Neural cell (in vitro differentiated cells): ENCODE measurements at regions not wholly inside any gene's neighbourhood (a gene's known extent, or its start where the extent isn't known, plus 50 kb on each side); places are given as distances from the start of the nearest gene placed in this dataset.

Experiments used
- H2AFZ ChIP-seq: fragments of 200-600, 300-800 bp; sonication (generic), shearing (Covaris generic); 2 replicates; pipeline ENCODE4 v1.6.0; 2014; ENCODE audit warnings: low read depth, mild to moderate bottlenecking, antibody characterized with exemption, low read length, moderate library complexity
- H3F3A ChIP-seq: fragments of 200-600 bp; shearing (Covaris generic); 2 replicates; pipeline ENCODE4 v1.6.1; 2016; ENCODE audit warnings: mild to moderate bottlenecking, moderate library complexity, mixed read lengths, antibody characterized with exemption, low read length; ENCODE audit not compliant: insufficient read depth, poor library complexity, severe bottlenecking
- H3K27ac ChIP-seq: fragments of 200-600, 300-800 bp; sonication (generic), shearing (Covaris generic); 2 replicates; pipeline ENCODE4 v1.5.1; 2014; ENCODE audit warnings: mild to moderate bottlenecking, low read length, moderate library complexity
- H3K27me3 ChIP-seq: fragments of 300-800, 200-600 bp; sonication (generic), shearing (Covaris generic); 2 replicates; pipeline ENCODE4 v1.6.0; 2014; ENCODE audit warnings: mild to moderate bottlenecking, low read depth, low read length, moderate library complexity; ENCODE audit not compliant: insufficient read depth
- H3K36me3 ChIP-seq: fragments of 300-800, 200-600 bp; sonication (generic), shearing (Covaris generic); 2 replicates; pipeline ENCODE4 v1.5.1; 2014; ENCODE audit warnings: mild to moderate bottlenecking, antibody characterized with exemption, low read length, moderate library complexity; ENCODE audit not compliant: insufficient read depth
- H3K4me2 ChIP-seq: fragments of 300-800, 200-600 bp; sonication (generic), shearing (Covaris generic); 2 replicates; pipeline ENCODE4 v1.6.0; 2014; ENCODE audit warnings: mild to moderate bottlenecking, low read length
- H3K4me3 ChIP-seq: fragments of 300-800, 200-600 bp; sonication (generic), shearing (Covaris generic); 2 replicates; pipeline ENCODE4 v1.5.1; 2014; ENCODE audit warnings: mild to moderate bottlenecking, low read length, moderate library complexity
- H3K79me2 ChIP-seq: fragments of 200-600 bp; shearing (Covaris generic); replicated peaks from 2 replicates; pipeline ENCODE4 v1.6.0; 2014; ENCODE audit warnings: mild to moderate bottlenecking, low read length, moderate library complexity; ENCODE audit not compliant: insufficient read depth
- H3K9ac ChIP-seq: fragments of 300-800, 200-600 bp; sonication (generic), shearing (Covaris generic); 2 replicates; pipeline ENCODE4 v1.6.1; 2016; ENCODE audit warnings: mild to moderate bottlenecking, low read length, mixed read lengths
- H3K9me2 ChIP-seq: fragments of 200-600 bp; shearing (Covaris generic); 2 replicates; pipeline ENCODE4 v1.6.1; 2016; ENCODE audit warnings: mild to moderate bottlenecking, low read length, mixed read lengths; ENCODE audit not compliant: insufficient read depth
- H3K9me3 ChIP-seq: fragments of 200-600, 300-800 bp; sonication (generic), shearing (Covaris generic); 2 replicates; pipeline ENCODE4 v1.6.1; 2016; ENCODE audit warnings: mild to moderate bottlenecking, mixed run types, low read length, moderate library complexity, mixed read lengths
- H4K20me1 ChIP-seq: fragments of 200-600 bp; shearing (Covaris generic); 2 replicates; pipeline ENCODE4 v1.6.1; 2016; ENCODE audit warnings: mild to moderate bottlenecking, mixed run types; ENCODE audit not compliant: insufficient read depth
- EP300 ChIP-seq: fragments of 450-650 bp; conservative IDR thresholded peaks from 2 replicates; pipeline ENCODE4 v1.6.1; 2014; ENCODE audit warnings: antibody characterized with exemption, mild to moderate bottlenecking, moderate library complexity; ENCODE audit not compliant: poor library complexity, severe bottlenecking
- EZH2 ChIP-seq: fragments of 200-600, 300-800 bp; shearing (Covaris generic), sonication (generic); IDR thresholded peaks from 2 replicates; pipeline ENCODE4 v1.6.1; 2014; ENCODE audit warnings: antibody characterized with exemption, low read length, borderline replicate concordance, mild to moderate bottlenecking; ENCODE audit not compliant: insufficient read depth, poor library complexity, severe bottlenecking
- MXI1 ChIP-seq: fragments of 450-650 bp; conservative IDR thresholded peaks from 2 replicates; pipeline ENCODE4 v1.6.1; 2014; ENCODE audit warnings: antibody characterized with exemption, mild to moderate bottlenecking; ENCODE audit not compliant: poor library complexity, severe bottlenecking
- POLR2AphosphoS5 ChIP-seq: IDR thresholded peaks from 2 replicates; pipeline ENCODE4 v1.6.1; 2012
- RAD21 ChIP-seq: fragments of 450-650 bp; conservative IDR thresholded peaks from 2 replicates; pipeline ENCODE4 v1.6.1; 2014; ENCODE audit warnings: antibody characterized with exemption, mild to moderate bottlenecking, moderate library complexity
- SMC3 ChIP-seq: fragments of 450-650 bp; conservative IDR thresholded peaks from 2 replicates; pipeline ENCODE4 v1.6.1; 2014; ENCODE audit warnings: antibody characterized with exemption, mild to moderate bottlenecking, moderate library complexity; ENCODE audit not compliant: poor library complexity
- TAF1 ChIP-seq: IDR thresholded peaks from 2 replicates; pipeline ENCODE4 v1.6.1; 2012; ENCODE audit warnings: low read depth
- TF ChIP-seq, protein P1 (sequence below): fragments of 450-650 bp; IDR thresholded peaks from 2 replicates; pipeline ENCODE4 v1.5.1; 2014; ENCODE audit warnings: antibody characterized with exemption, mild to moderate bottlenecking, moderate library complexity; ENCODE audit not compliant: poor library complexity, severe bottlenecking
- TF ChIP-seq, protein P2 (sequence below): IDR thresholded peaks from 2 replicates; pipeline ENCODE4 v1.6.1; 2012; ENCODE audit warnings: borderline replicate concordance

DNA sequence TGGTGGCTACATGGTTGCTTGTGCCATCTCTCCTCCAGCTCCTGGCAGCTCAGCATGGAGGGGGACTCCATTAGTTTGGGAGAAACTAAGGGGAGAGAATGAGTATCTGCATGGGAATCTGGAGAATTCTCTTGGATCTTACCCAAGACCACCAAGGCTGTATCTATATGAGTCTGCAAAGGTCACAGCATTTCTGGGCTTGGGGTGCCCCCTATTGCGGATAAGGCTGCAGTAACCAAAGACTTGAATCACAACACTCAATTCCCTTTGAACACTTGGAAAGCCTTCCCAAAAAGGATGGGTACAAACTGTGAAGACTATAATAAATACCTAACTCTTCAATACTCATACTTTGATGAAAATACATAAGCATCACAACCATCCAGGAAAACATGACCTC, 623.5 kb upstream of the NR3C2 start:
- H3K4me3 ChIP-seq, result no peak overlapping the region
- no peaks in the 10 kb centered on the region for H3K27me3 ChIP-seq
- H3K79me2 ChIP-seq, result no peaks in the 10 kb centered on the region
- no peak overlapping the region for H3K9ac ChIP-seq
- H3K4me2 ChIP-seq, result no peak overlapping the region
- no peaks in the 10 kb centered on the region for H3K36me3 ChIP-seq
- TF ChIP-seq POLR2AphosphoS5, result no peak
- TF ChIP-seq RAD21, result no peak
- TF ChIP-seq, protein P1, sequence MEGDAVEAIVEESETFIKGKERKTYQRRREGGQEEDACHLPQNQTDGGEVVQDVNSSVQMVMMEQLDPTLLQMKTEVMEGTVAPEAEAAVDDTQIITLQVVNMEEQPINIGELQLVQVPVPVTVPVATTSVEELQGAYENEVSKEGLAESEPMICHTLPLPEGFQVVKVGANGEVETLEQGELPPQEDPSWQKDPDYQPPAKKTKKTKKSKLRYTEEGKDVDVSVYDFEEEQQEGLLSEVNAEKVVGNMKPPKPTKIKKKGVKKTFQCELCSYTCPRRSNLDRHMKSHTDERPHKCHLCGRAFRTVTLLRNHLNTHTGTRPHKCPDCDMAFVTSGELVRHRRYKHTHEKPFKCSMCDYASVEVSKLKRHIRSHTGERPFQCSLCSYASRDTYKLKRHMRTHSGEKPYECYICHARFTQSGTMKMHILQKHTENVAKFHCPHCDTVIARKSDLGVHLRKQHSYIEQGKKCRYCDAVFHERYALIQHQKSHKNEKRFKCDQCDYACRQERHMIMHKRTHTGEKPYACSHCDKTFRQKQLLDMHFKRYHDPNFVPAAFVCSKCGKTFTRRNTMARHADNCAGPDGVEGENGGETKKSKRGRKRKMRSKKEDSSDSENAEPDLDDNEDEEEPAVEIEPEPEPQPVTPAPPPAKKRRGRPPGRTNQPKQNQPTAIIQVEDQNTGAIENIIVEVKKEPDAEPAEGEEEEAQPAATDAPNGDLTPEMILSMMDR, result no peak
- TF ChIP-seq EP300, result no peak
- no peak for TF ChIP-seq SMC3
- no peak for TF ChIP-seq MXI1
- no peak for TF ChIP-seq TAF1
- no peak for TF ChIP-seq EZH2
- TF ChIP-seq, protein P2, sequence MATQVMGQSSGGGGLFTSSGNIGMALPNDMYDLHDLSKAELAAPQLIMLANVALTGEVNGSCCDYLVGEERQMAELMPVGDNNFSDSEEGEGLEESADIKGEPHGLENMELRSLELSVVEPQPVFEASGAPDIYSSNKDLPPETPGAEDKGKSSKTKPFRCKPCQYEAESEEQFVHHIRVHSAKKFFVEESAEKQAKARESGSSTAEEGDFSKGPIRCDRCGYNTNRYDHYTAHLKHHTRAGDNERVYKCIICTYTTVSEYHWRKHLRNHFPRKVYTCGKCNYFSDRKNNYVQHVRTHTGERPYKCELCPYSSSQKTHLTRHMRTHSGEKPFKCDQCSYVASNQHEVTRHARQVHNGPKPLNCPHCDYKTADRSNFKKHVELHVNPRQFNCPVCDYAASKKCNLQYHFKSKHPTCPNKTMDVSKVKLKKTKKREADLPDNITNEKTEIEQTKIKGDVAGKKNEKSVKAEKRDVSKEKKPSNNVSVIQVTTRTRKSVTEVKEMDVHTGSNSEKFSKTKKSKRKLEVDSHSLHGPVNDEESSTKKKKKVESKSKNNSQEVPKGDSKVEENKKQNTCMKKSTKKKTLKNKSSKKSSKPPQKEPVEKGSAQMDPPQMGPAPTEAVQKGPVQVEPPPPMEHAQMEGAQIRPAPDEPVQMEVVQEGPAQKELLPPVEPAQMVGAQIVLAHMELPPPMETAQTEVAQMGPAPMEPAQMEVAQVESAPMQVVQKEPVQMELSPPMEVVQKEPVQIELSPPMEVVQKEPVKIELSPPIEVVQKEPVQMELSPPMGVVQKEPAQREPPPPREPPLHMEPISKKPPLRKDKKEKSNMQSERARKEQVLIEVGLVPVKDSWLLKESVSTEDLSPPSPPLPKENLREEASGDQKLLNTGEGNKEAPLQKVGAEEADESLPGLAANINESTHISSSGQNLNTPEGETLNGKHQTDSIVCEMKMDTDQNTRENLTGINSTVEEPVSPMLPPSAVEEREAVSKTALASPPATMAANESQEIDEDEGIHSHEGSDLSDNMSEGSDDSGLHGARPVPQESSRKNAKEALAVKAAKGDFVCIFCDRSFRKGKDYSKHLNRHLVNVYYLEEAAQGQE, result no peak
- no peak overlapping the region for H2AFZ ChIP-seq
- no peaks in the 10 kb centered on the region for H4K20me1 ChIP-seq
- no peaks in the 10 kb centered on the region for H3K9me2 ChIP-seq
- no peaks in the 10 kb centered on the region for H3K9me3 ChIP-seq
- no peak overlapping the region for H3K27ac ChIP-seq
- no peaks in the 10 kb centered on the region for H3F3A ChIP-seq

DNA sequence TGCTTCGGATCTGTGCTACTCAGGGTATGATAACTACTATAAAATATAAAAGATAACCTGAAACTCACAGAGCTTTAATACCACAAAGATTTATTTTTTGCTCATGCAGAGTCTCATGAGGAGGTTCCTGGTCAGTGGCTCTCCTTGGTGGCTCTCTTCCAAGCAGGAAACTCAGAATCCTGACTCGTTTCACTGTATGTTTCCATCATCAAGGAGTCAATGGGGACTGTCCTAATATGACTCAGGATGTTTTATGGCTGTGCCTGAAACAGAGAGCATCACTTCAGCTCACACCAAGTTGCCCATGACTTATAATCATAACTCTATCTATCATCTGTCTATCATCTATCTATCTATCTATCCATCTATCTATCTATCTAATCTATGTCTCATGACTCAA, 620.8 kb upstream of the NR3C2 start:
- Histone ChIP-seq H4K20me1 (no peaks in the 10 kb centered on the region), H3K9me3 (no peaks in the 10 kb centered on the region), H3K4me3 (no peak overlapping the region), H2AFZ (no peak overlapping the region), H3K4me2 (no peak overlapping the region), H3K27me3 (no peaks in the 10 kb centered on the region), H3F3A (no peaks in the 10 kb centered on the region), H3K36me3 (no peaks in the 10 kb centered on the region), H3K9me2 (no peaks in the 10 kb centered on the region), H3K79me2 (no peaks in the 10 kb centered on the region), H3K9ac (no peak overlapping the region), H3K27ac (no peak overlapping the region)
- no peak for TF ChIP-seq SMC3
- TF ChIP-seq EP300, result no peak
- no peak for TF ChIP-seq POLR2AphosphoS5
- no peak for TF ChIP-seq EZH2
- TF ChIP-seq TAF1, result no peak
- TF ChIP-seq, protein P1, result no peak
- no peak for TF ChIP-seq RAD21
- TF ChIP-seq, protein P2, result no peak
- no peak for TF ChIP-seq MXI1
